ENCODE measurements at regions not wholly inside any gene's neighbourhood (a gene's known extent, or its start where the extent isn't known, plus 50 kb on each side); places are given as distances from the start of the nearest gene placed in this dataset.

DNA sequence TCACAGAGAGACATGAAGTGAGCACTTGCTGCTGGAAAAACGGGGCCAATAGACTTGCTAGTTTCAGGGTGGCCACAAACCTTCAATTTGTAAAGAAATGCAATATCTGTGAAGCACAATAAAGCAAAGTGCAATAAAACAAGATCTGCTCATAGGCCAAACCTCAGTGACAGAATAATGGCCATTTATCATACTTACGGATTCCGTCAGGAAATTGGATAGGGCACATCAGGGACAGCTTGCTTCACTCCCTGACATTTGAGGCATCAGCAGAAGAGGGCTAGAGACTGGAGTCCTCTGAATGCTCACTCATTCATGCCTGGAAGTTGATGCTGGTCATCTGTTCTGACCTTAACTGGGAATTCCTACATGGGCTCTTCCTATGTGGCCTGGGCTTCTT, 165.5 kb upstream of the OPRM1 start (continued):
- TF ChIP-seq, protein P1, sequence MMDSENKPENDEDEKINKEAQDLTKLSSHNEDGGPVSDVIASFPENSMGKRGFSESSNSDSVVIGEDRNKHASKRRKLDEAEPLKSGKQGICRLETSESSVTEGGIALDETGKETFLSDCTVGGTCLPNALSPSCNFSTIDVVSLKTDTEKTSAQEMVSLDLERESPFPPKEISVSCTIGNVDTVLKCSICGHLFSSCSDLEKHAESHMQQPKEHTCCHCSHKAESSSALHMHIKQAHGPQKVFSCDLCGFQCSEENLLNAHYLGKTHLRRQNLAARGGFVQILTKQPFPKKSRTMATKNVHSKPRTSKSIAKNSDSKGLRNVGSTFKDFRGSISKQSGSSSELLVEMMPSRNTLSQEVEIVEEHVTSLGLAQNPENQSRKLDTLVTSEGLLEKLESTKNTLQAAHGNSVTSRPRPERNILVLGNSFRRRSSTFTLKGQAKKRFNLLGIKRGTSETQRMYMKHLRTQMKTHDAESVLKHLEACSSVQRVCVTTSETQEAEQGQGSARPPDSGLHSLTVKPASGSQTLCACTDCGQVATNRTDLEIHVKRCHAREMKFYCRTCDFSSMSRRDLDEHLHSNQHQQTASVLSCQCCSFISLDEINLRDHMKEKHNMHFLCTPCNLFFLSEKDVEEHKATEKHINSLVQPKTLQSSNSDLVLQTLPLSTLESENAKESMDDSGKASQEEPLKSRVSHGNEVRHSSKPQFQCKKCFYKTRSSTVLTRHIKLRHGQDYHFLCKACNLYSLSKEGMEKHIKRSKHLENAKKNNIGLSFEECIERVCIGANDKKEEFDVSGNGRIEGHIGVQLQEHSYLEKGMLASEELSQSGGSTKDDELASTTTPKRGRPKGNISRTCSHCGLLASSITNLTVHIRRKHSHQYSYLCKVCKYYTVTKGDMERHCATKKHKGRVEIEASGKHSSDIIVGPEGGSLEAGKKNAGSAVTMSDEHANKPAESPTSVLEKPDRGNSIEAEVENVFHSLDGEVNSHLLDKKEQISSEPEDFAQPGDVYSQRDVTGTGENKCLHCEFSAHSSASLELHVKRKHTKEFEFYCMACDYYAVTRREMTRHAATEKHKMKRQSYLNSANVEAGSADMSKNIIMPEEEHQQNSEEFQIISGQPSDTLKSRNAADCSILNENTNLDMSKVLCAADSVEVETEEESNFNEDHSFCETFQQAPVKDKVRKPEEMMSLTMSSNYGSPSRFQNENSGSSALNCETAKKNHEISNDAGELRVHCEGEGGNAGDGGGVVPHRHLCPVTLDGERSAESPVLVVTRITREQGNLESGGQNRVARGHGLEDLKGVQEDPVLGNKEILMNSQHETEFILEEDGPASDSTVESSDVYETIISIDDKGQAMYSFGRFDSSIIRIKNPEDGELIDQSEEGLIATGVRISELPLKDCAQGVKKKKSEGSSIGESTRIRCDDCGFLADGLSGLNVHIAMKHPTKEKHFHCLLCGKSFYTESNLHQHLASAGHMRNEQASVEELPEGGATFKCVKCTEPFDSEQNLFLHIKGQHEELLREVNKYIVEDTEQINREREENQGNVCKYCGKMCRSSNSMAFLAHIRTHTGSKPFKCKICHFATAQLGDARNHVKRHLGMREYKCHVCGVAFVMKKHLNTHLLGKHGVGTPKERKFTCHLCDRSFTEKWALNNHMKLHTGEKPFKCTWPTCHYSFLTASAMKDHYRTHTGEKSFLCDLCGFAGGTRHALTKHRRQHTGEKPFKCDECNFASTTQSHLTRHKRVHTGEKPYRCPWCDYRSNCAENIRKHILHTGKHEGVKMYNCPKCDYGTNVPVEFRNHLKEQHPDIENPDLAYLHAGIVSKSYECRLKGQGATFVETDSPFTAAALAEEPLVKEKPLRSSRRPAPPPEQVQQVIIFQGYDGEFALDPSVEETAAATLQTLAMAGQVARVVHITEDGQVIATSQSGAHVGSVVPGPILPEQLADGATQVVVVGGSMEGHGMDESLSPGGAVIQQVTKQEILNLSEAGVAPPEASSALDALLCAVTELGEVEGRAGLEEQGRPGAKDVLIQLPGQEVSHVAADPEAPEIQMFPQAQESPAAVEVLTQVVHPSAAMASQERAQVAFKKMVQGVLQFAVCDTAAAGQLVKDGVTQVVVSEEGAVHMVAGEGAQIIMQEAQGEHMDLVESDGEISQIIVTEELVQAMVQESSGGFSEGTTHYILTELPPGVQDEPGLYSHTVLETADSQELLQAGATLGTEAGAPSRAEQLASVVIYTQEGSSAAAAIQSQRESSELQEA (IDR thresholded peaks at IDR 0.05; ENCODE audit: low read depth), result no peak
- no peak for TF ChIP-seq TARDBP (IDR thresholded peaks at IDR 0.05)

DNA sequence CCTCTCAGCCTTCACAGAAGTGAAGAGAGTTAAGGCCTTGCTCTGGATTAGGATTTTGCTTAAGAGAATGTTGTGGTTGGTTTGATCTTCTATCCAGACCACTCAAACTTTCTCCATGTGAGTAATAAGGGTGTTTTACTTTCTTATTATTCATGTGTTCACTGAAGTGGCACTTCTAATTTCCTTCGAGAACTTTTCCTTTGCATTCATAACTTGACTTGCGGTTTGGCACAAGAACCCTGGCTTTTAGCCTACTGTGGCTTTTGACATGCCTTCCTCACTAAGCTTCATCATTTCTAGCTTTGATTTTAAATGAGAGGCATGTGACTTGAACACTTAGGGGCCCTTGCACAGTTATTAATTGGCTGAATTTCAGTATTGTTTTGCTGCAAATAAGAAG, 166.1 kb upstream of the OPRM1 start:
- no TSS peak for BruUV-seq (replicated peaks)
- Histone ChIP-seq H3K9ac (ENCODE audit: insufficient read depth in 1 of 2, low read depth in 2 of 2, low read length in 2 of 2) (no peak overlapping the region), H3K4me3 (no peak overlapping the region), H3K27me3 (ENCODE audit: control insufficient read depth in 2 of 2, insufficient read depth in 2 of 2, low read length in 2 of 2) (no peaks in the 10 kb centered on the region), H3K27ac (ENCODE audit: extremely low read depth, low read depth, low read length) (no peak overlapping the region), H3K9me3 (replicated peaks; ENCODE audit: control insufficient read depth, insufficient read depth, low read depth, low read length) (no peaks in the 10 kb centered on the region), H3K36me3 (ENCODE audit: control insufficient read depth, insufficient read depth, low read length) (no peaks in the 10 kb centered on the region), H3K9me1 (ENCODE audit: control insufficient read depth, insufficient read depth, low read length) (no peaks in the 10 kb centered on the region), H3K4me2 (ENCODE audit: insufficient read depth, low read length) (no peak overlapping the region), H3K4me1 (replicated peaks in 1 of 2; ENCODE audit: control insufficient read depth in 2 of 2, insufficient read depth in 2 of 2, low read length in 2 of 2) (no peaks in the 10 kb centered on the region), H3K79me2 (ENCODE audit: control insufficient read depth, insufficient read depth, low read length) (no peaks in the 10 kb centered on the region), H4K20me1 (replicated peaks; ENCODE audit: control insufficient read depth, insufficient read depth, low read length) (no peaks in the 10 kb centered on the region), H2AFZ (ENCODE audit: low read depth, low read length) (no peak overlapping the region)
- 0% methylated on average over 2 of the region's 2 CpGs for WGBS (ENCODE audit: insufficient coverage, low coverage, missing lambda C conversion rate)
- FAIRE-seq, result no peak
- ChIA-PET CTCF (ENCODE audit: low intra/inter-chr PET ratio) (no interaction called here), POLR2A (no interaction called here)
- in situ Hi-C loops (cut with MboI) (no loop called here), intact Hi-C loops (cut with micrococcal nuclease) (no loop called here)
- DNase-seq (ENCODE audit: extremely low read depth in 1 of 4, low spot score in 3 of 4), result no peak
- no peak for ATAC-seq
- TF ChIP-seq ZKSCAN1 (IDR thresholded peaks at IDR 0.05; ENCODE audit: low read depth, low read length), result no peak
- no peak for TF ChIP-seq ZNF274 (IDR thresholded peaks at IDR 0.05; ENCODE audit: borderline replicate concordance, low read depth, low read length)
- TF ChIP-seq ZBTB17 (CRISPR knock-in tag; IDR thresholded peaks at IDR 0.05), result no peak
- TF ChIP-seq, protein P2, sequence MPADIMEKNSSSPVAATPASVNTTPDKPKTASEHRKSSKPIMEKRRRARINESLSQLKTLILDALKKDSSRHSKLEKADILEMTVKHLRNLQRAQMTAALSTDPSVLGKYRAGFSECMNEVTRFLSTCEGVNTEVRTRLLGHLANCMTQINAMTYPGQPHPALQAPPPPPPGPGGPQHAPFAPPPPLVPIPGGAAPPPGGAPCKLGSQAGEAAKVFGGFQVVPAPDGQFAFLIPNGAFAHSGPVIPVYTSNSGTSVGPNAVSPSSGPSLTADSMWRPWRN (IDR thresholded peaks at IDR 0.05; ENCODE audit: low read depth), result no peak
- no peak for TF ChIP-seq ZNF584 (CRISPR knock-in tag; IDR thresholded peaks at IDR 0.05; ENCODE audit: low read depth)
- TF ChIP-seq MEIS2 (IDR thresholded peaks at IDR 0.05; ENCODE audit: partially characterized antibody), result no peak
- TF ChIP-seq SETDB1 (IDR thresholded peaks at IDR 0.05; ENCODE audit: low read length), result no peak
- TF ChIP-seq ELF4 (CRISPR knock-in tag; IDR thresholded peaks at IDR 0.05), result no peak
- no peak for TF ChIP-seq KDM4B (IDR thresholded peaks at IDR 0.05; ENCODE audit: borderline replicate concordance in 2 of 2, low read depth in 1 of 2)
- no peak for TF ChIP-seq LEF1 (IDR thresholded peaks at IDR 0.05)
- TF ChIP-seq TAF7 (tag; IDR thresholded peaks at IDR 0.05), result no peak
- no peak for TF ChIP-seq ADNP (tag; IDR thresholded peaks at IDR 0.05)
- no peak for TF ChIP-seq CEBPG (CRISPR knock-in tag; IDR thresholded peaks at IDR 0.05)
- TF ChIP-seq CEBPG (tag; conservative IDR thresholded peaks at IDR 0.05 in 1 of 2, IDR thresholded peaks at IDR 0.05 in 1 of 2), result no peak
